DOHH2 (cell line): ENCODE measurements at regions not wholly inside any gene's neighbourhood (a gene's known extent, or its start where the extent isn't known, plus 50 kb on each side); places are given as distances from the start of the nearest gene placed in this dataset.

ENCODE experiments used
- H3F3A ChIP-seq: fragments of 200-600 bp; sonication (generic), shearing (Covaris generic); 2 replicates; pipeline ENCODE4 v1.6.0; 2016; ENCODE audit warnings: antibody characterized with exemption, mild to moderate bottlenecking; ENCODE audit not compliant: control insufficient read depth, insufficient read depth
- H3K27ac ChIP-seq: fragments of 200-600 bp; sonication (generic); 2 replicates; pipeline ENCODE4 v1.5.1; 2014; ENCODE audit warnings: low read depth, mild to moderate bottlenecking, low read length, moderate library complexity
- H3K27me3 ChIP-seq: fragments of 200-600 bp; sonication (generic); 2 replicates; pipeline ENCODE4 v1.6.1; 2014; ENCODE audit warnings: mild to moderate bottlenecking, low read length, mixed read lengths; ENCODE audit not compliant: control insufficient read depth
- H3K36me3 ChIP-seq: fragments of 200-600 bp; sonication (generic); 2 replicates; pipeline ENCODE4 v1.6.1; 2014; ENCODE audit warnings: mild to moderate bottlenecking, low read length, moderate library complexity, mixed read lengths; ENCODE audit not compliant: control insufficient read depth
- H3K4me1 ChIP-seq: fragments of 200-600 bp; sonication (generic); 2 replicates; pipeline ENCODE4 v1.6.1; 2014; ENCODE audit warnings: mild to moderate bottlenecking, low read length, mixed read lengths; ENCODE audit not compliant: control insufficient read depth
- H3K4me2 ChIP-seq: fragments of 200-600 bp; sonication (generic); 2 replicates; pipeline ENCODE4 v1.6.0; 2014; ENCODE audit warnings: mild to moderate bottlenecking, low read length, moderate library complexity
- H3K4me3 ChIP-seq: fragments of 200-600 bp; sonication (generic); 2 replicates; pipeline ENCODE4 v1.5.1; 2014; ENCODE audit warnings: mild to moderate bottlenecking, low read length, mixed read lengths
- H3K79me2 ChIP-seq: fragments of 200-600 bp; sonication (generic); 2 replicates; pipeline ENCODE4 v1.6.1; 2014; ENCODE audit warnings: mild to moderate bottlenecking, low read length, mixed read lengths; ENCODE audit not compliant: control insufficient read depth
- H3K9me2 ChIP-seq: fragments of 200-600 bp; sonication (generic); replicated peaks from 2 replicates; pipeline ENCODE4 v1.6.1; 2014; ENCODE audit warnings: mild to moderate bottlenecking, low read length, mixed read lengths; ENCODE audit not compliant: control insufficient read depth
- H3K9me3 ChIP-seq: fragments of 200-600 bp; sonication (generic); 2 replicates; pipeline ENCODE4 v1.6.1; 2014; ENCODE audit warnings: antibody characterized with exemption, low read length, mixed read lengths; ENCODE audit not compliant: control insufficient read depth, insufficient read depth
- H4K20me1 ChIP-seq: fragments of 200-600 bp; sonication (generic); 2 replicates; pipeline ENCODE4 v1.6.0; 2014; ENCODE audit warnings: low read depth, mild to moderate bottlenecking, antibody characterized with exemption, low read length, moderate library complexity; ENCODE audit not compliant: control insufficient read depth, insufficient read depth
- CTCF ChIP-seq: fragments of 200-600 bp; sonication (generic); IDR thresholded peaks from one replicate; pipeline ENCODE4 v1.5.1; 2014; ENCODE audit warnings: antibody characterized with exemption, mild to moderate bottlenecking, low read depth, low read length; ENCODE audit not compliant: poor library complexity, severe bottlenecking
- EZH2phosphoT487 ChIP-seq: fragments of 200-600 bp; sonication (generic); IDR thresholded peaks from 2 replicates; pipeline ENCODE4 v1.6.1; 2017; ENCODE audit warnings: borderline replicate concordance, mild to moderate bottlenecking, antibody characterized with exemption, low read length, moderate library complexity, mixed read lengths

DNA sequence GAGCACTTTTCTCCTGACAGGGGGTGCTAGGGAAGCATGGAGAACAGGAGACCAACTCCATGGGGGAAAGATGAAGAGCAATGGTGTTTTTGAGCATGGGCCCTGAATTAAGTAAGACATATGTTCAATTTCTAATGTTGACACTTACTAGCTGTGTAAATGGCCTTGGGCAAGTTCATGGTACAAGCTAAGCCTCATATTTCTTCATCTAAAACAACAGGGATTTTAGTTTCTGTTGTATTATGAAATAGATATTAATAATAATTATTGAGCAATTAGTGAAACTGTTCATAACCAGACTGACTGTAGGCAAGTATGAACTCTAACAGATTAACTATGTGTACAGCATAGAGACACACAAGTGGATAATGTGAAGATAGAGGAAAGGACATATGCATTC lies 515.0 kb upstream of the FAT1 start:
- no peaks in the 10 kb centered on the region for H3F3A ChIP-seq
- no peaks in the 10 kb centered on the region for H3K4me1 ChIP-seq
- no peak overlapping the region for H3K4me3 ChIP-seq
- no peak overlapping the region for H3K27ac ChIP-seq
- no peaks in the 10 kb centered on the region for H3K27me3 ChIP-seq
- H3K9me3 ChIP-seq, result no peaks in the 10 kb centered on the region
- no peaks in the 10 kb centered on the region for H3K79me2 ChIP-seq
- no peak overlapping the region for H3K4me2 ChIP-seq
- H3K9me2 ChIP-seq, result no peaks in the 10 kb centered on the region
- no peaks in the 10 kb centered on the region for H3K36me3 ChIP-seq
- no peaks in the 10 kb centered on the region for H4K20me1 ChIP-seq
- TF ChIP-seq CTCF, result no peak
- TF ChIP-seq EZH2phosphoT487, result no peak

DNA sequence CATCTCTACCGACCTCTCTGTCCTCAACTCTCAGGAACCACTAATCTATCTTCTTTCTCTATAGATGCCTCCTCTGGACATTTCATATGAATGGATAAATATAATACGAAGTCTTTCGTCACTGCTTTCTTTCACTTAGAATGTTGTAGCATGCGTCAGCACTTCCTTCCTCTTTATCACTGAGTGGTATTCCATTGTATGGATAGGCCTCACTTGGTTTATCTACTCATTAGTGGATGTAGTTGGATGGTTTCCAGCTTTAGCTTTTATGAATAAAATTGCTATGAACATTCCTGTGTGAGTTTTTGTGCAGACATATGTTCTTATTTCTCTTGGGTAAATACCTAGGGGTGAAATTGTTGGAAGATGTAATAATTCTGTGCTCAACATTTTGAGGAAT lies 528.2 kb upstream of the FAT1 start:
- Histone ChIP-seq H3K4me2 (no peak overlapping the region), H3K27me3 (no peaks in the 10 kb centered on the region), H3K4me3 (no peak overlapping the region), H3F3A (no peaks in the 10 kb centered on the region), H3K27ac (no peak overlapping the region), H3K4me1 (no peaks in the 10 kb centered on the region), H3K36me3 (no peaks in the 10 kb centered on the region), H3K79me2 (no peaks in the 10 kb centered on the region), H3K9me2 (no peaks in the 10 kb centered on the region), H4K20me1 (no peaks in the 10 kb centered on the region), H3K9me3 (no peaks in the 10 kb centered on the region)
- TF ChIP-seq CTCF (no peak), EZH2phosphoT487 (no peak)

GRCh38 chr4:187256897-187257296 lies 533.2 kb upstream of the FAT1 start:
- Histone ChIP-seq H3K36me3 (no peaks in the 10 kb centered on the region), H3K79me2 (no peaks in the 10 kb centered on the region), H3K9me3 (no peaks in the 10 kb centered on the region), H3K9me2 (no peaks in the 10 kb centered on the region), H4K20me1 (no peaks in the 10 kb centered on the region), H3K27ac (no peak overlapping the region), H3F3A (no peaks in the 10 kb centered on the region), H3K4me2 (no peak overlapping the region), H3K4me1 (no peaks in the 10 kb centered on the region), H3K4me3 (no peak overlapping the region), H3K27me3 (no peaks in the 10 kb centered on the region)
- TF ChIP-seq CTCF (no peak), EZH2phosphoT487 (no peak)
